ENCODE measurements at regions not wholly inside any gene's neighbourhood (a gene's known extent, or its start where the extent isn't known, plus 50 kb on each side); places are given as distances from the start of the nearest gene placed in this dataset.

GRCh38 chr10:124254490-124254889 lies 161.1 kb upstream of the CHST15 start:
- no peak for DNase-seq
- no peak overlapping the region for H3K4me3 ChIP-seq (ENCODE audit: low read length)
- no peak overlapping the region for H3K4me3 Mint-ChIP-seq
- H3K36me3 Mint-ChIP-seq (ENCODE audit: low read depth) = no peaks in the 10 kb centered on the region
- no peak overlapping the region for H3K27ac Mint-ChIP-seq
- no peaks in the 10 kb centered on the region for H3K4me1 Mint-ChIP-seq
- H3K27me3 Mint-ChIP-seq (ENCODE audit: insufficient read depth) = peaks cover 2% of the 10 kb centered on the region
- TF ChIP-seq, protein P1, sequence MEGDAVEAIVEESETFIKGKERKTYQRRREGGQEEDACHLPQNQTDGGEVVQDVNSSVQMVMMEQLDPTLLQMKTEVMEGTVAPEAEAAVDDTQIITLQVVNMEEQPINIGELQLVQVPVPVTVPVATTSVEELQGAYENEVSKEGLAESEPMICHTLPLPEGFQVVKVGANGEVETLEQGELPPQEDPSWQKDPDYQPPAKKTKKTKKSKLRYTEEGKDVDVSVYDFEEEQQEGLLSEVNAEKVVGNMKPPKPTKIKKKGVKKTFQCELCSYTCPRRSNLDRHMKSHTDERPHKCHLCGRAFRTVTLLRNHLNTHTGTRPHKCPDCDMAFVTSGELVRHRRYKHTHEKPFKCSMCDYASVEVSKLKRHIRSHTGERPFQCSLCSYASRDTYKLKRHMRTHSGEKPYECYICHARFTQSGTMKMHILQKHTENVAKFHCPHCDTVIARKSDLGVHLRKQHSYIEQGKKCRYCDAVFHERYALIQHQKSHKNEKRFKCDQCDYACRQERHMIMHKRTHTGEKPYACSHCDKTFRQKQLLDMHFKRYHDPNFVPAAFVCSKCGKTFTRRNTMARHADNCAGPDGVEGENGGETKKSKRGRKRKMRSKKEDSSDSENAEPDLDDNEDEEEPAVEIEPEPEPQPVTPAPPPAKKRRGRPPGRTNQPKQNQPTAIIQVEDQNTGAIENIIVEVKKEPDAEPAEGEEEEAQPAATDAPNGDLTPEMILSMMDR (conservative IDR thresholded peaks at IDR 0.05) = no peak
- no peaks in the 10 kb centered on the region for H3K36me3 ChIP-seq (ENCODE audit: control insufficient read depth, insufficient read depth, low read length)
- no peak overlapping the region for H3K9ac ChIP-seq (ENCODE audit: extremely low read depth, low read length, poor library complexity, severe bottlenecking)
- no peaks in the 10 kb centered on the region for H3K27me3 ChIP-seq (ENCODE audit: control insufficient read depth, insufficient read depth, low read length, poor library complexity, severe bottlenecking)
- peaks cover 19% of the 10 kb centered on the region for H3K9me3 ChIP-seq (ENCODE audit: control insufficient read depth, low read length)
- H3K4me1 ChIP-seq (ENCODE audit: control insufficient read depth, insufficient read depth, low read length) = no peaks in the 10 kb centered on the region
- H3K9me3 Mint-ChIP-seq = peaks cover 18% of the 10 kb centered on the region
- H3K27ac ChIP-seq (ENCODE audit: low read depth, low read length) = no peak overlapping the region
- 86 to 87% methylated on average over 8 of the region's 8 CpGs for WGBS, 2 experiments (ENCODE audit: insufficient coverage in 1 of 2, insufficient read length in 1 of 2)

DNA sequence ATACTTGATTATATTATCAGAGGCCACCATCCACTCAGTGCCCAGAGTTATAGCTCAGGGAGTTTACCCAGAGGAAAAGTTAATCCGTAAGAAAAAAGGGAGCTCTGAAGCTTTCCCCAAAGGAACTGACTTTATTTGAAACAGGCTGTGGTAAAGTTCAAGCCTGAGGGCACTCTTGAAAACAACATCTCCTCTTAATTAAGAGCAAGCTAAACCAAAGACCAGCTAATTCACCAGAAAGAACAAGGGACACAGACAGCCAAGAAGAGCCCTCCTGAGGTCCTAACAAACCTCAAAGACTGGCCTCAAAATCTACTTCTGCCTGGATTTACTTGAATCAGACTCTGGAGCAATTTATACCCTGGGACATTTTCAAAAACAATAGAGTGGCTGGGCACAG lies 159.6 kb upstream of the CHST15 start:
- Mint-ChIP-seq H3K4me1 (no peaks in the 10 kb centered on the region), H3K27ac (no peak overlapping the region), H3K9me3 (peaks cover 18% of the 10 kb centered on the region), H3K27me3 (ENCODE audit: insufficient read depth) (peaks cover 2% of the 10 kb centered on the region), H3K4me3 (no peak overlapping the region), H3K36me3 (ENCODE audit: low read depth) (no peaks in the 10 kb centered on the region)
- H3K9ac ChIP-seq (ENCODE audit: extremely low read depth, low read length, poor library complexity, severe bottlenecking) = no peak overlapping the region
- no peaks in the 10 kb centered on the region for H3K36me3 ChIP-seq (ENCODE audit: control insufficient read depth, insufficient read depth, low read length)
- no peaks in the 10 kb centered on the region for H3K4me1 ChIP-seq (ENCODE audit: control insufficient read depth, insufficient read depth, low read length)
- peaks cover 19% of the 10 kb centered on the region for H3K9me3 ChIP-seq (ENCODE audit: control insufficient read depth, low read length)
- TF ChIP-seq, protein P1 (conservative IDR thresholded peaks at IDR 0.05) = no peak
- 44% methylated on average over 1 of the region's 1 CpG; no CpG with 5 or more reads in 1 of the 2 experiments for WGBS, 2 experiments (ENCODE audit: insufficient coverage in 1 of 2, insufficient read length in 1 of 2)
- no peaks in the 10 kb centered on the region for H3K27me3 ChIP-seq (ENCODE audit: control insufficient read depth, insufficient read depth, low read length, poor library complexity, severe bottlenecking)
- H3K27ac ChIP-seq (ENCODE audit: low read depth, low read length) = no peak overlapping the region
- H3K4me3 ChIP-seq (ENCODE audit: low read length) = no peak overlapping the region
- DNase-seq = no peak

GRCh38 chr10:124252097-124252715 lies 158.8 kb upstream of the CHST15 start:
- Histone ChIP-seq H3K9ac (ENCODE audit: extremely low read depth, low read length, poor library complexity, severe bottlenecking) (no peak overlapping the region), H3K4me1 (ENCODE audit: control insufficient read depth, insufficient read depth, low read length) (no peaks in the 10 kb centered on the region), H3K9me3 (ENCODE audit: control insufficient read depth, low read length) (peaks cover 19% of the 10 kb centered on the region), H3K36me3 (ENCODE audit: control insufficient read depth, insufficient read depth, low read length) (no peaks in the 10 kb centered on the region), H3K27ac (ENCODE audit: low read depth, low read length) (no peak overlapping the region), H3K4me3 (ENCODE audit: low read length) (no peak overlapping the region), H3K27me3 (ENCODE audit: control insufficient read depth, insufficient read depth, low read length, poor library complexity, severe bottlenecking) (no peaks in the 10 kb centered on the region)
- H3K4me1 Mint-ChIP-seq = no peaks in the 10 kb centered on the region
- no peaks in the 10 kb centered on the region for H3K36me3 Mint-ChIP-seq (ENCODE audit: low read depth)
- TF ChIP-seq, protein P1 (conservative IDR thresholded peaks at IDR 0.05) = no peak
- peaks cover 18% of the 10 kb centered on the region for H3K9me3 Mint-ChIP-seq
- no peak overlapping the region for H3K27ac Mint-ChIP-seq
- H3K27me3 Mint-ChIP-seq (ENCODE audit: insufficient read depth) = peaks cover 2% of the 10 kb centered on the region
- no peak for DNase-seq
- 81 to 88% methylated on average over 5 to 8 of the region's 8 CpGs for WGBS, 2 experiments (ENCODE audit: insufficient coverage in 1 of 2, insufficient read length in 1 of 2)
- no peak overlapping the region for H3K4me3 Mint-ChIP-seq
